Spleen (tissue), 11 donors: ENCODE measurements at regions not wholly inside any gene's neighbourhood (a gene's known extent, or its start where the extent isn't known, plus 50 kb on each side); places are given as distances from the start of the nearest gene placed in this dataset.

Experiments
- DNase-seq: peaks from one replicate; pipeline ENCODE4 v3.0.0-alpha.2; 2020
- H3K27ac ChIP-seq, 8 donors: fragments of 200-600 bp; sonication (generic) in 7 of 8; 1 replicate in 4 of 8; 2 replicates in 4 of 8; pipeline versions ENCODE4 v1.5.0 to v1.8.0; 2016 to 2021; ENCODE audit warnings: inconsistent platforms in 4 of 8, mild to moderate bottlenecking in 4 of 8, moderate library complexity in 1 of 8
- H3K27me3 ChIP-seq, 7 donors: fragments of 200-600 bp; sonication (generic) in 6 of 7; replicated peaks in 1 of 7; 1 replicate in 4 of 7; 2 replicates in 3 of 7; pipeline versions ENCODE4 v1.5.0 to v1.8.0; 2016 to 2021; ENCODE audit warnings: inconsistent platforms in 3 of 7, mild to moderate bottlenecking in 1 of 7
- H3K36me3 ChIP-seq, 6 donors: fragments of 200-600 bp; sonication (generic) in 5 of 6; 1 replicate in 4 of 6; 2 replicates in 2 of 6; pipeline versions ENCODE4 v1.5.0 to v1.8.0; 2016 to 2021; ENCODE audit warnings: inconsistent platforms in 2 of 6
- H3K4me1 ChIP-seq, 6 donors: fragments of 200-600 bp; sonication (generic) in 5 of 6; 1 replicate in 3 of 6; 2 replicates in 3 of 6; pipeline versions ENCODE4 v1.5.0 to v1.8.0; 2016 to 2021; ENCODE audit warnings: inconsistent platforms in 3 of 6
- H3K4me3 ChIP-seq, 8 donors: fragments of 200-600 bp; sonication (generic) in 7 of 8; 1 replicate in 4 of 8; 2 replicates in 4 of 8; pipeline versions ENCODE4 v1.5.0 to v1.8.0; 2016 to 2021; ENCODE audit warnings: inconsistent platforms in 4 of 8, mild to moderate bottlenecking in 4 of 8, moderate library complexity in 2 of 8
- H3K9me3 ChIP-seq, 8 donors: fragments of 200-600 bp; sonication (generic) in 7 of 8; 1 replicate in 4 of 8; 2 replicates in 4 of 8; pipeline versions ENCODE4 v1.5.0 to v1.8.0; 2016 to 2021; ENCODE audit warnings: inconsistent platforms in 4 of 8
- POLR2A ChIP-seq, 3 donors: fragments of 450-650 bp; IDR thresholded peaks; one replicate each; pipeline ENCODE4 v1.5.1; 2017; ENCODE audit warnings: antibody characterized with exemption in 3 of 3, mild to moderate bottlenecking in 1 of 3
- POLR2AphosphoS5 ChIP-seq, 3 donors: sonication (generic); formaldehyde crosslinking; IDR thresholded peaks; one replicate each; pipeline ENCODE4 v1.5.1; 2017; ENCODE audit warnings: antibody characterized with exemption in 3 of 3
- whole genome bisulfite sequencing, 5 donors: extraction: QIAGEN DNeasy Blood & Tissue Kit in 3 of 5; methylation state at CpG; one replicate each; pipeline versions ENCODE4 v1.1.5 to v1.1.7; 2013 to 2018; 5-methylcytosine and 5-hydroxymethylcytosine counted together
- intact Hi-C: fragments of 100-400 bp; cut with DNase I; formaldehyde crosslinking; loops from one replicate; pipeline ENCODE4 v1.15.0; 2023; ENCODE audit warnings: low total_unique reads
- TF ChIP-seq, protein P1 (sequence below), 11 experiments: fragments of 200-600 bp in 7 of 11; fragments of 450-650 bp in 4 of 11; sonication (generic) in 4 of 11; IDR thresholded peaks in 8 of 11; conservative IDR thresholded peaks in 3 of 11; 1 replicate in 7 of 11; 2 replicates in 4 of 11; pipeline versions ENCODE4 v1.4.0 to v1.8.0; 2016 to 2021; ENCODE audit warnings: antibody characterized with exemption in 11 of 11, inconsistent platforms in 4 of 11, mild to moderate bottlenecking in 1 of 11
- donor health status: healthy with polysubstance abuse.
- donor health status: DM: no; HTN: no; CAD: no; lungs with moderate emphysema.
- donor health status: DM: no; HTN: no; CAD: no.
- donor health status: Bipolar disorder and iron deficiency.
- donor health status: healthy.
- donor health status: DM: no; HTN: no; CAD: no.
- donor health status: DM: yes; HTN: yes; CAD: no.

DNA sequence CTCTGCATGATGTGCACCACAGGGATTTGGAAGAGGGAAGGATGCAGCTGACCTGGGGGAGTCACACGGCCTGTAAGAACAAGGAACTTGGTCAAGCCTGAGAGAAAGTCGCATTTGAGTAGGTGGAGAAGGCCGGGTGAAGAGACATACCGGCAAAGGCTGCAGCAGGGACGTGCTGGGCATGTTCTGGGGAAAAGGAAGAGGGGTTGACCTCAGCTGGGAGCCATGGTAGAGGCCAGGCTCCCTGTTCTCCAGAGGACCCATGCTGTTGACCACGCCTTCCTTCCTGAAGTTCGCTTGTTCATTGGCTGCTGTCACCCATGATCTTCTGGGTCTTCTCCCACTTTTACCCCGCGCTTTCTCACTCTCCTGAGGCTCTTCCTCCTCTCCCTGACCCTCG lies 84.5 kb downstream of the HTR5A start:
- H3K4me1 ChIP-seq, result no peaks in the 10 kb centered on the region
- no peak overlapping the region for H3K27ac ChIP-seq
- H3K36me3 ChIP-seq, result no peaks in the 10 kb centered on the region
- intact Hi-C loops, result no loop called here
- DNase-seq, result no peak
- H3K9me3 ChIP-seq, result peaks cover 0 to 32% (median 13%) of the 10 kb centered on the region in 8 donors
- peaks cover 0 to 28% (median 0%) of the 10 kb centered on the region in 7 donors for H3K27me3 ChIP-seq
- WGBS, 5 donors, result 61 to 76% (median 66%) methylated on average over 10 of the region's 10 CpGs
- no peak overlapping the region for H3K4me3 ChIP-seq
- TF ChIP-seq, protein P1, sequence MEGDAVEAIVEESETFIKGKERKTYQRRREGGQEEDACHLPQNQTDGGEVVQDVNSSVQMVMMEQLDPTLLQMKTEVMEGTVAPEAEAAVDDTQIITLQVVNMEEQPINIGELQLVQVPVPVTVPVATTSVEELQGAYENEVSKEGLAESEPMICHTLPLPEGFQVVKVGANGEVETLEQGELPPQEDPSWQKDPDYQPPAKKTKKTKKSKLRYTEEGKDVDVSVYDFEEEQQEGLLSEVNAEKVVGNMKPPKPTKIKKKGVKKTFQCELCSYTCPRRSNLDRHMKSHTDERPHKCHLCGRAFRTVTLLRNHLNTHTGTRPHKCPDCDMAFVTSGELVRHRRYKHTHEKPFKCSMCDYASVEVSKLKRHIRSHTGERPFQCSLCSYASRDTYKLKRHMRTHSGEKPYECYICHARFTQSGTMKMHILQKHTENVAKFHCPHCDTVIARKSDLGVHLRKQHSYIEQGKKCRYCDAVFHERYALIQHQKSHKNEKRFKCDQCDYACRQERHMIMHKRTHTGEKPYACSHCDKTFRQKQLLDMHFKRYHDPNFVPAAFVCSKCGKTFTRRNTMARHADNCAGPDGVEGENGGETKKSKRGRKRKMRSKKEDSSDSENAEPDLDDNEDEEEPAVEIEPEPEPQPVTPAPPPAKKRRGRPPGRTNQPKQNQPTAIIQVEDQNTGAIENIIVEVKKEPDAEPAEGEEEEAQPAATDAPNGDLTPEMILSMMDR (IDR thresholded peaks at IDR 0.05 in 8 of 11, conservative IDR thresholded peaks at IDR 0.05 in 3 of 11), result no peak
- TF ChIP-seq POLR2A (IDR thresholded peaks at IDR 0.05), result no peak
- TF ChIP-seq POLR2AphosphoS5 (IDR thresholded peaks at IDR 0.05), result no peak

DNA sequence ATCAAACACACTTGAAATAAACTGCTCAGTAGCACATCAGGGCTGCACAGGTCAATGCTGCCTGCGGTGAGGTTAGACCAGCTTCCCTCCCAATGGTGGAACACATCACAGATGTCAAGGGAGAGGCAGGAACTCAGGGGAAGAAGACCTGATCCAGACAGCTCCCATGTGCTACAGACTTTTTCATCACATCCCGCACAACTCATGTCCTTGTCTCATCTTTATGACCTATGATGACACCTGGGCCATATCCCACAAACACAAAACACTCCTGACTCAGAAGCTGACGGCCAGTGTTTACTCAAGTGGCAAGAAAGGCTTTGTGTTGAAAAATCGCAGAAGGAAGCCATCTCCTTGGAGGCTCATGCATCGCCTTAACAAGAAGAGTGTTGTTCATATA lies 91.6 kb downstream of the HTR5A start:
- Histone ChIP-seq H3K27me3 (peaks cover 0 to 9% (median 0%) of the 10 kb centered on the region in 7 donors), H3K4me1 (no peaks in the 10 kb centered on the region), H3K9me3 (peaks cover 0 to 11% (median 4%) of the 10 kb centered on the region in 8 donors), H3K4me3 (no peak overlapping the region), H3K36me3 (no peaks in the 10 kb centered on the region), H3K27ac (no peak overlapping the region)
- TF ChIP-seq POLR2A (IDR thresholded peaks at IDR 0.05) (no peak), POLR2AphosphoS5 (IDR thresholded peaks at IDR 0.05) (no peak)
- TF ChIP-seq, protein P1 (IDR thresholded peaks at IDR 0.05 in 8 of 11, conservative IDR thresholded peaks at IDR 0.05 in 3 of 11), result no peak
- no peak for DNase-seq
- 75 to 84% (median 78%) methylated on average over 5 of the region's 5 CpGs for WGBS, 5 donors
- intact Hi-C loops, result no loop called here

GRCh38 chr7:155162422-155162821 lies 92.3 kb downstream of the HTR5A start:
- H3K27ac ChIP-seq, result no peak overlapping the region
- H3K4me1 ChIP-seq, result no peaks in the 10 kb centered on the region
- no peak overlapping the region for H3K4me3 ChIP-seq
- H3K9me3 ChIP-seq, result peaks cover 0 to 11% (median 4%) of the 10 kb centered on the region in 8 donors
- H3K36me3 ChIP-seq, result no peaks in the 10 kb centered on the region
- TF ChIP-seq POLR2AphosphoS5 (IDR thresholded peaks at IDR 0.05) (no peak), POLR2A (IDR thresholded peaks at IDR 0.05) (no peak)
- TF ChIP-seq, protein P1 (IDR thresholded peaks at IDR 0.05 in 8 of 11, conservative IDR thresholded peaks at IDR 0.05 in 3 of 11), result no peak
- no peak for DNase-seq
- intact Hi-C loops, result no loop called here
- peaks cover 0 to 12% (median 0%) of the 10 kb centered on the region in 7 donors for H3K27me3 ChIP-seq

- DNase-seq, result no peak
- Histone ChIP-seq H3K27ac (no peak overlapping the region), H3K27me3 (peaks cover 0 to 24% (median 0%) of the 10 kb centered on the region in 7 donors), H3K4me1 (no peaks in the 10 kb centered on the region), H3K36me3 (no peaks in the 10 kb centered on the region), H3K4me3 (no peak overlapping the region), H3K9me3 (peaks cover 0 to under 1% (median 0%) of the 10 kb centered on the region in 8 donors)
- intact Hi-C loops, result no loop called here
- no peak for TF ChIP-seq POLR2A (IDR thresholded peaks at IDR 0.05)
- TF ChIP-seq, protein P1 (IDR thresholded peaks at IDR 0.05 in 8 of 11, conservative IDR thresholded peaks at IDR 0.05 in 3 of 11), result no peak
- no peak for TF ChIP-seq POLR2AphosphoS5 (IDR thresholded peaks at IDR 0.05)
- 78 to 86% (median 84%) methylated on average over 5 to 7 of the region's 7 CpGs for WGBS, 5 donors
Observed at GRCh38 chr7:155163696-155164095, 93.6 kb downstream of the HTR5A start.
